Naive thymus-derived CD8-positive, alpha-beta T cell (primary cell): ENCODE measurements at regions not wholly inside any gene's neighbourhood (a gene's known extent, or its start where the extent isn't known, plus 50 kb on each side); places are given as distances from the start of the nearest gene placed in this dataset.
"Not testable (repeated sequence)": the region's sequence is repeated elsewhere in the genome, so short reads cannot be mapped to it uniquely, and the experiment has no call there.

ENCODE experiments used
- ATAC-seq, 2 donors: fragments of 150-1000 bp; cut with Tn5 transposase in 1 of 2; sonication (Bioruptor Pico), chemical (Tn5 transposase) in 1 of 2; 1 replicate in 1 of 2; 2 replicates in 1 of 2; pipeline ENCODE4 v1.10.0; 2021; ENCODE audit warnings: mild to moderate bottlenecking in 2 of 2, moderate library complexity in 2 of 2
- POLR2A ChIA-PET: fragments of 350-600 bp; sonication (Branson Sonifier 250); formaldehyde crosslinking; loops from one replicate; lab custom pipeline; 2021; ENCODE audit warnings: antibody characterized with exemption; lab: Charles Lee
- DNase-seq, 10 donors: peaks; one replicate each; pipeline versions ENCODE4 v3.0.0 to v3.0.0-alpha.2; 2020 to 2022
- H3K27ac Mint-ChIP-seq, 10 donors: one replicate each; pipeline ENCODE4 v1.8.0; 2020 to 2022; ENCODE audit warnings: mild to moderate bottlenecking in 10 of 10, mixed read lengths in 10 of 10, moderate library complexity in 4 of 10, inconsistent platforms in 1 of 10
- H3K27me3 Mint-ChIP-seq, 5 donors: one replicate each; pipeline ENCODE4 v1.8.0; 2021 to 2022; ENCODE audit warnings: mixed read lengths in 5 of 5
- H3K36me3 Mint-ChIP-seq, 3 donors: one replicate each; pipeline ENCODE4 v1.8.0; 2020 to 2022; ENCODE audit warnings: mixed read lengths in 3 of 3, mild to moderate bottlenecking in 2 of 3, inconsistent platforms in 1 of 3
- H3K4me1 Mint-ChIP-seq, 4 donors: one replicate each; pipeline ENCODE4 v1.8.0; 2021 to 2022; ENCODE audit warnings: mixed read lengths in 4 of 4
- H3K4me3 Mint-ChIP-seq, 10 donors: one replicate each; pipeline ENCODE4 v1.8.0; 2020 to 2022; ENCODE audit warnings: mild to moderate bottlenecking in 10 of 10, mixed read lengths in 10 of 10, moderate library complexity in 6 of 10, inconsistent platforms in 1 of 10
- H3K9me3 Mint-ChIP-seq, 9 donors: one replicate each; pipeline ENCODE4 v1.8.0; 2020 to 2022; ENCODE audit warnings: mixed read lengths in 9 of 9, mild to moderate bottlenecking in 3 of 9, inconsistent platforms in 1 of 9, moderate library complexity in 1 of 9

DNA sequence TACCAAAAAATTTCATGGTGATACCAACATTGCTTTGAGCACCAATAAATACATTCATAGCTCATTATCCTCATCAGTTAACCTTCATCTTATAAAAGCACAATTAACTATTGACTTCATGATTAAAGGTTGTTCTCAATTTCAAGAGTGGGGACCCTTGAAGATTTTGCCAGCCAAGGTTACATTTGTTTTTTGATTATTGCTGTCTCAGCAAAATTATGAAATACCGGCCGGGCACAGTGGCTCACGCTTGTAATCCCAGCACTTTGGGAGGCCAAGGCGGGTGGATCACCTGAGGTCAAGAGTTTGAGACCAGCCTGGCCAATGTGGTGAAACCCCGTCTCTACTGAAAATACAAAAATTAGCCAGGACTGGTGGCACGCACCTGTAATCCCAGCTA, 96.1 kb upstream of the SLC7A11 start:
- POLR2A ChIA-PET, DNase-seq, H3K36me3 Mint-ChIP-seq, H3K9me3 Mint-ChIP-seq, H3K27ac Mint-ChIP-seq, H3K4me1 Mint-ChIP-seq, H3K4me3 Mint-ChIP-seq, ATAC-seq, H3K27me3 Mint-ChIP-seq: not testable (repeated sequence)

DNA sequence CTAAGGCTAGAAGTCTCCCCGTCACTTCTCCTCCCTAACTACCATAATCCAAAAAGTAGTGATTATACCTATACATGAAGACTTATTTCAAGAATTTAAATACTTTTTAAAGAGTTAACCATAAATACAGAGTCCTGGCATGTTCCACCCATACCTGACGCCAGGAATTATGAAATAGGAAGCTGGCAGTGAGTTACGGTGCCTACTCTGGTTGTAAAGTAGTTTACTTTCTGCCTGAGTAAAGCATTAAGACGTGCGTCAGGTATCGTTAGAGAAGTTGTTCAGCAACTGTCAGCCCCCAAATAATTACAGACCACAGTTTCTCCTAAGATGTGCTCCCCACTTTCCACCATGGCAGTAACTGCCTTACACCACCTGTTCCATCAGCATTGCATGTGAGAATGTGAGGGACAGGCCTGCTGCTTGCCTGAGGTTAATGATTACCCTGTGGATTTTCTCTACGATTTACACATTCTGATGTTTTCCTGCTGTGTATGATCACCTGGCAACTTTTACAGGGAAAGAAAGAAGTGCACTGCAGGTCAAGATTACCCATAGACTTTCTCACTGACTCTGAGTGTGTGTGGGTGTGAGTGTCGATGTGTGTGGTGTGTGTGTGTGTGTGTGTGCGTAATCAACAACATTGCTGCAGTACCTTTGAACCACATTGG, 92.3 kb upstream of the SLC7A11 start:
- Mint-ChIP-seq H3K4me3 (no peak overlapping the region), H3K27ac (no peak overlapping the region), H3K9me3 (peaks cover 0 to 13% (median 3%) of the 10 kb centered on the region in 9 donors), H3K27me3 (peaks cover 0 to 10% (median 0%) of the 10 kb centered on the region in 5 donors), H3K4me1 (no peaks in the 10 kb centered on the region), H3K36me3 (no peaks in the 10 kb centered on the region)
- no peak for DNase-seq
- POLR2A ChIA-PET: no interaction called here
- ATAC-seq: no peak

DNA sequence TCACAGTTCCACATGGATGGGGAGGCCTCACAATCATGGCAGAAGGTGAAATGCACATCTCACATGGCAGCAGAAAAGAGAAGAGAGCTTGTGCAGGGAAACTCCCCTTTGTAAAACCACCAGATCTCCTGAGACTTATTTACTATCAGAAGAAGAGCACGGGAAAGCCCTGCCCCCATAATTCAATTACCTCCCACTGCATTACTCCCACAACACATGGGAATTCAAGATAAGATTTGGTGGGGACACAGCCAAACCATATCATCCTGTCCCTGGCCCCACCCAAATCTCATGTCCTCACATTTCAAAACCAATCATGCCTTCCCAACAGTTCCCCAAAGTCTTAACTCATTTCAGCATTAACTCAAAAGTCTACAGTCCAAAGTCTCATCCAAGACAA, 90.3 kb upstream of the SLC7A11 start:
- H3K4me1 Mint-ChIP-seq, DNase-seq, H3K4me3 Mint-ChIP-seq, H3K36me3 Mint-ChIP-seq, ATAC-seq, POLR2A ChIA-PET, H3K27ac Mint-ChIP-seq: not testable (repeated sequence)
- Mint-ChIP-seq H3K9me3 (peaks cover 0 to 13% (median 3%) of the 10 kb centered on the region in 9 donors), H3K27me3 (peaks cover 0 to 14% (median 8%) of the 10 kb centered on the region in 5 donors)

DNA sequence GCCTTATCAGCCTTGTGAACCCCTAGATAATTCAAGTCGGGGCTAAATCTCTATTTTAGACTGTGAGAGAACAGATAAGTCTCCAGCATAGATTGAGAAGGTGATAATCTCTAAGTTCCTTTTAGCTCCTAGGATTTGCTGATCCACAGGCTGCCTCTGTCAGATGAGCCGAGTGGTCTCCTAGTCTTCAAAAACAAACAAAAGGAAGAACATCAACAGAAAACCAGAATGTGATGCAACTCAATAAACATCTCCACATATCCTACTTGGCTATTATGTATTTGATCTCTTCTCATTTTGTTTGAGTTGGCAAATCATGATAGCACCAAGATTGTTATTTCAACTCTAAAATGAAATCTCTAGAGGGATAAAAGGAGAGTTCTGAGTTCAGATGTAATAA, 88.4 kb upstream of the SLC7A11 start:
- POLR2A ChIA-PET: no interaction called here
- peaks cover 2 to 14% (median 5%) of the 10 kb centered on the region in 4 donors for H3K4me1 Mint-ChIP-seq
- peaks cover 0 to 13% (median 3%) of the 10 kb centered on the region in 9 donors for H3K9me3 Mint-ChIP-seq

DNA sequence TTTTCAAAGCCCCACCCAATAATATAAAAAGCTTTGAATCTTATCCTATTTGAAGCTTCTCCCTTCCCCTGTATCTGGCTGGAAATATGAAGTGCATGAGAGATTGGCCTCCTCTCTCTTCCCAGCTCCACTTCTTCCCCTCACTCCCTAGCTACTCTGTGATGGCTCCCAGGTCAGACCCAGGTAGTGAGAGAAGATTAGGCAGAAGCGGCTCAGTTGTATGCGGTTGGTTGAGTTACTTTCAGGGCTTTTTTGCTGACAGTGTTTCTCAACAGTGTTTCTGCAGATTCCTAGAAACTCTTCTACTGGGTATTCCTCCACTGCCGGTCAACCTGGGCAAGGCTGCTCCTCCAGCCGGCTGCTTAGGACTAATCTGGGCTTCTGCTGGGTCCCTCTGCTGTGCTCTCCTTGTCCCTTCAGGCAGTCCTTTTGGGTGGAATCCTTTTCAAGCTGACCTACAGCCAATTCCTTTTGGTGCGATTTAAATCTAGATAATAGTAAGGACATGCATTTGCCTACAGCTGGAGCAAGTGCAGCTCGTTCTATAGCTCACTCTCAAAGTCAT, 87.4 kb upstream of the SLC7A11 start:
- Mint-ChIP-seq H3K27ac (no peak overlapping the region), H3K4me3 (no peak overlapping the region), H3K4me1 (peaks cover 2 to 14% (median 5%) of the 10 kb centered on the region in 4 donors), H3K36me3 (no peaks in the 10 kb centered on the region), H3K9me3 (peaks cover 0 to 13% (median 3%) of the 10 kb centered on the region in 9 donors), H3K27me3 (peaks cover 0 to 14% (median 1%) of the 10 kb centered on the region in 5 donors)
- ATAC-seq: no peak
- POLR2A ChIA-PET: no interaction called here
- no peak for DNase-seq

More for the DNA sequence above, 88.4 kb upstream of the SLC7A11 start:
- Mint-ChIP-seq H3K27ac (no peak overlapping the region), H3K36me3 (no peaks in the 10 kb centered on the region), H3K27me3 (peaks cover 0 to 14% (median 3%) of the 10 kb centered on the region in 5 donors), H3K4me3 (no peak overlapping the region)
- ATAC-seq (no peak), DNase-seq (no peak)

DNA sequence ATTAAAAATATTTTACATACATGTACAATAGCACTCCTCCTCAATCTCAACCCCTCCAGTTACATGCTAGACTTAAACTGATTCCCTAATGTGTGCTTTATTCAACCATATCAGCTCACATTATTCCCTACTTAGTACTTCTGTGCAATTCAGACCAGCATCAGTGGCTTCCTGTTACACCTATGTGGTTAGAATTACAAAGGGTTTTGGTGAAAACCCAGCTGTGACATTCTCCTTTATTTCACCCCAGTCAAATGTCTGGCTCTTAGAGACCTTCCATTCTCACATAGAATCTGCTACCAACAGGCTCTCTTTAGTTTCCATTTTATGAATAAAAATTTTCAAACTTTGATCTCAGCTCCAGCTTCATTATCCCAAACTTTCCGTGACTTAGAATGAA, 85.2 kb upstream of the SLC7A11 start:
- DNase-seq (no peak), ATAC-seq (peak in 1 of 2 donors; percentile 22)
- Mint-ChIP-seq H3K27ac (peak overlapping the region in 1 of 10 donors; percentile 2), H3K4me3 (no peak overlapping the region), H3K4me1 (peaks cover 2 to 14% (median 5%) of the 10 kb centered on the region in 4 donors), H3K9me3 (peaks cover 0 to 10% (median 2%) of the 10 kb centered on the region in 9 donors), H3K27me3 (peaks cover 0 to 15% (median 1%) of the 10 kb centered on the region in 5 donors), H3K36me3 (no peaks in the 10 kb centered on the region)
- POLR2A ChIA-PET: no interaction called here

DNA sequence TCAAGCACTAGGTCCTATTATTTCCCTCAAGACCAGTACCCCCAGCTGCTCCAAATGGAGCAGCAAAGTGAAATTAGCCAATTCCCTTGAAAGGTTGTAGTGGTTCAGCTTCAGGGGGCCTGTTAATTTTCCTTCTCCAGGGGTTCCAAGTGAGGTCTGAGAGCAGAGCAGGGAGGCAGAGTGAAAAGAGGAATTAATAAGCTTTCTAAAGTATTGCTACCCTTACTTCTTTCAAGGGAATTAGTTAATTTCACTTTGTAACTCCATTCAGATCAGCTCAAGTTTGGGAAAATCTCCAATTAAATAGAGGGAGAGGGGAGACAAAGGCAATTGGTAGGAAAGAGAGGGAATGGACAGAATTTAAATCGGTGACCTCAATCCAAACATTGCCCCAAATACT, 78.7 kb upstream of the SLC7A11 start:
- POLR2A ChIA-PET: no interaction called here
- Mint-ChIP-seq H3K4me3 (no peak overlapping the region), H3K4me1 (no peaks in the 10 kb centered on the region), H3K36me3 (no peaks in the 10 kb centered on the region), H3K27ac (no peak overlapping the region), H3K9me3 (peaks cover 0 to 3% (median 0%) of the 10 kb centered on the region in 9 donors), H3K27me3 (peaks cover 0 to 21% (median 3%) of the 10 kb centered on the region in 5 donors)
- no peak for ATAC-seq
- DNase-seq: no peak

DNA sequence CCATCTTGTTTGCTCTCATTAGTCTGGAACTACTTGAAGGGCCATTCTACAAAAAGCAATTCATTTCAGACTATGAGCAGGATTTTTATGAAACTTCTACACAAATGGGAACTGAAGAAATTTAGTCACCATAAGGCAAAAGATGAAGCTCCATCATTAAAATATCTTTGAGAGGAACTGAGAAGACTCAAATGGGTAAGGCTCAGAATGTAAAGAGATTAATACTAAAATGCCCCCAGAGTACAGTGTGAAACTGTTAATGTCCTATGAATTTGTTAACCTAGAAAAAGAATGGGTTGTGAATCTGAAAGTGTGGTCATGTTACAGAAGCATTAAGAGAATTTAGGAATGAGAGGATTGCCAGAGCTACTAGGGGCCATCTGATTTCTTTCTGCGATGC, 77.9 kb upstream of the SLC7A11 start:
- ATAC-seq: no peak
- H3K27me3 Mint-ChIP-seq: peaks cover 0 to 21% (median 3%) of the 10 kb centered on the region in 5 donors
- POLR2A ChIA-PET: no interaction called here
- no peak for DNase-seq
- H3K4me1 Mint-ChIP-seq: no peaks in the 10 kb centered on the region
- no peaks in the 10 kb centered on the region for H3K36me3 Mint-ChIP-seq
- peaks cover 0 to 7% (median 0%) of the 10 kb centered on the region in 9 donors for H3K9me3 Mint-ChIP-seq
- H3K27ac Mint-ChIP-seq: no peak overlapping the region
- H3K4me3 Mint-ChIP-seq: no peak overlapping the region

DNA sequence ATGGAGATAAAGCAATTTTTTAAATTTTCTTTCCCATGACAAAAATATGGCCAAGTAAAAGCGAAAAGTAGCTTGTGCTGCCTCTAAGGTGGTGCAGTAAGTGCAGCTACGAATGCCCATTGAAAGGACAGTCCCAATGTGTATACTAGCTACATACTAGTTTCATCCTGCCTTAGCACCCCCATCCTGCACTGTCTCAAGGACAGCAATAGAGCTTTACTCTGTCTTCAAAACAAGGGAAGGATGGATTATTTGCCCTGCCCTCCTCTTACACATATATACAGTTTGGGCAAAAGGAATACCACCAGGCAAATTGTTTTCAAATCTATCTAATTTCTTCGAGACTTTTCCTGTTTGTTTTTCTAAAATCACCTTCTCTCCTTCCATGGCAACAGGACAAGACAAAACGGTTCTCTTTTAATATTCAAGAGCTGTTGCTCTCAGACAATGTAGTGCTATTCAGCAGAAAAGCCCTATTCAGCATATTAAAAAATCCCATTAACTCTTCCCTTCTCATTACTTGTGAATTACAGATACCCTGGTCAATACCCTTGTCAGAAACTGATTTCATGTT, 75.1 kb upstream of the SLC7A11 start:
- Mint-ChIP-seq H3K9me3 (peaks cover 0 to 7% (median 0%) of the 10 kb centered on the region in 9 donors), H3K27me3 (peaks cover 0 to 15% (median 3%) of the 10 kb centered on the region in 5 donors), H3K4me1 (no peaks in the 10 kb centered on the region), H3K4me3 (no peak overlapping the region), H3K36me3 (no peaks in the 10 kb centered on the region), H3K27ac (no peak overlapping the region)
- no peak for DNase-seq
- no peak for ATAC-seq
- POLR2A ChIA-PET: no interaction called here

DNA sequence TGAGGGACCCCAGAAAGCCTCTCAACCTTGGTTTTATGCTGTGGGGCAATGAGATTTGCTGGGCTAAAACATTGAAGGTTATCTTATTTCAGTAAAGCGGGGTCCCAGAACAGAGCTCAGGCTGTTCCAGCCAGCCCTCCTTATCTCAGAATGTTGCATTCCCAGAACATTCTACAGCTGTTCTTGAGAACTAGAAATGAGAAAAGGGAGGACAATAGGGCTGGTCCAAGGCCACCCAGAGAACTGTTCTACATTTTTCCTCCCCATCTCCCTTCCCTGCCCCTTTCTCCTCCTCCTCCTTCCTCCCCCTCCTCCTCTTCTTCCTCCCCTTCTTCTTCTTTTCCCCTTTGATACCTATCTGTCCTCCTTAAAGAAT, 70.4 kb upstream of the SLC7A11 start:
- DNase-seq: no peak
- Mint-ChIP-seq H3K36me3 (no peaks in the 10 kb centered on the region), H3K4me1 (no peaks in the 10 kb centered on the region), H3K27me3 (peaks cover 0 to 5% (median 5%) of the 10 kb centered on the region in 5 donors), H3K4me3 (no peak overlapping the region), H3K27ac (no peak overlapping the region), H3K9me3 (peaks cover 0 to 13% (median 2%) of the 10 kb centered on the region in 9 donors)
- POLR2A ChIA-PET: no interaction called here
- no peak for ATAC-seq

DNA sequence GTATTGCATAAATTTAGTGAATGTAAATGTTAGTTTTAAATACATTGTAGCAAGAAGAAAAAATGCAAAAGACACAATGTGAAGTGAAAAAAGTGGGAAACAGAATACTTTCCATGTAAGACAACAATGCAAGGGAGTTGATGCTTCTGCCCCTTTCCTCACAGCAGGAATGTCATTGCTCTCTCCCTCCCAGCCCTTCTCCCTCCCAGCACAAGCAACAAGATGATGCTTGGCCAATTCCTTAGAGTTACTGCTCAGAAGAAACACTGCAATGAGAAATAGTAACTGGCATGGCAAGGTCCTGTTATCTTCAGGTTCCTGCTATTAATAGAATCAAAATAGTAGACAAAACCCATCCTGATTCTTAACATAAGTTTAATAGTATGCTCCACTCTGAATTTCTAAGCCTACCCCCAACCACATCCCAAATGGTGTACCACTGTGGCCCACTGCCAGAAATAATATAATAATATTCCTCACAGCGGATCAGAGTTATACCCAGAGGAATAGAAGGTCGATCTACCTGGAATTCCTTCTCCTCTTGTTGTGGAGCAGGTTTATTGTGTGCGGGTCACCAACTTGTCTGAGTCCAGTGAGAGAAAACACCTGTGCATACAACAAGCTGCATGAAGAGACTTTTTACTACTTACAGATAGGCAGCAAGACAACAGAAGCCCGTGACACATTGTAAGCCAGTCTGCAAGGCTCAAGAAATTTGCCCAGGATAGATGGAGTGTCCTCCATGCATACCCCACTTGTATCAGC, 69.8 kb upstream of the SLC7A11 start:
- no peak for ATAC-seq
- Mint-ChIP-seq H3K27me3 (peaks cover 0 to 5% (median 0%) of the 10 kb centered on the region in 5 donors), H3K4me1 (no peaks in the 10 kb centered on the region), H3K36me3 (no peaks in the 10 kb centered on the region), H3K4me3 (no peak overlapping the region), H3K9me3 (peaks cover 0 to 13% (median 2%) of the 10 kb centered on the region in 9 donors), H3K27ac (no peak overlapping the region)
- DNase-seq: no peak
- POLR2A ChIA-PET: no interaction called here

DNA sequence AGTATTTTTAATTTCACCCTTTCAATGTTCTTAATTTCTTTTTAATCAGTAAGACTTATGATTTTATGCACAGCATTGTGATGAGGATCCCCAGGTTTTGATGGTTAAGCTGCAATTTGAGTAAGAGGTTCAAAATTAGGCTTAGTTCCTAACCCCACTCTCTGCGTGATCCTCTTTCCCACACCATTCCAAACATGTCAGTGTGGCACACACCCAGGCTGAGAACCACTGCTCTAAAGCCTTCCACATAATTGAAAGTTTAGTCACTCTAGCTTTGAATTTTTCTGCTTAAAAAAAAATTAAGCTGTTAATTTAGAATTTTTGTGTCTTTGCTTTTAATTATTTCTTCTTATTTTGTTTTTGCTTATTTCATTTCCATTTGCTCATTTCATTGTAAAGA, 68.8 kb upstream of the SLC7A11 start:
- no peaks in the 10 kb centered on the region for H3K36me3 Mint-ChIP-seq
- no peak overlapping the region for H3K27ac Mint-ChIP-seq
- H3K4me3 Mint-ChIP-seq: no peak overlapping the region
- ATAC-seq (no peak), DNase-seq (no peak)
- POLR2A ChIA-PET: no interaction called here
- H3K4me1 Mint-ChIP-seq: no peaks in the 10 kb centered on the region
- H3K9me3 Mint-ChIP-seq: peaks cover 0 to 13% (median 2%) of the 10 kb centered on the region in 9 donors
- peaks cover 0 to 5% (median 0%) of the 10 kb centered on the region in 5 donors for H3K27me3 Mint-ChIP-seq

DNA sequence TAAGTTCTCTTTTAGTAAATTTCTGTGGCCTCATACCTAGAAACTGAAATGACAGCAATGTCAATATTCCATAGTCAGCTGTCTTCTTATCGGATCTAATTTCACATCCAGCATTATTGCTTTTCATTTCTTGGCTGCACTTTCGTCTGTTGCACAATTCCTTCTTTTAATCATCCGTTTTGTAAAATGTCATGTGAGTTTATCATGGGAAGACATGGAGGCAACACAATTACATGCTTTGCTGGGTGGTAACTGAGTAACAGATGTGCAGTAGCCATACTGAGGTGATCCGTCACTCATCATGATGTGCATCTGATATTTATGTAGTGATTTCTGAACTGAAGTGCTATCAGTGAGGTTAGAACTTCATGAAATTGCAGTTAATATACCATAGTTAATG, 68.3 kb upstream of the SLC7A11 start:
- DNase-seq (no peak), ATAC-seq (no peak)
- POLR2A ChIA-PET: no interaction called here
- Mint-ChIP-seq H3K36me3 (no peaks in the 10 kb centered on the region), H3K27ac (no peak overlapping the region), H3K4me1 (no peaks in the 10 kb centered on the region), H3K27me3 (peaks cover 0 to 5% (median 0%) of the 10 kb centered on the region in 5 donors), H3K9me3 (peaks cover 0 to 13% (median 2%) of the 10 kb centered on the region in 9 donors), H3K4me3 (no peak overlapping the region)
